Body of pancreas (tissue), 4 donors: ENCODE measurements at regions not wholly inside any gene's neighbourhood (a gene's known extent, or its start where the extent isn't known, plus 50 kb on each side); places are given as distances from the start of the nearest gene placed in this dataset.
"Not testable (repeated sequence)": the region's sequence is repeated elsewhere in the genome, so short reads cannot be mapped to it uniquely, and the experiment has no call there.

Source experiments
- ATAC-seq: fragments of 150-250 bp; one replicate; pipeline ENCODE4 v1.9.1; 2016
- DNase-seq, 4 donors: peaks; one replicate each; pipeline ENCODE4 v3.0.0-alpha.2; 2019
- H3K27ac ChIP-seq, 4 donors: fragments of 200-600 bp; sonication (generic); 1 replicate in 3 of 4; 2 replicates in 1 of 4; pipeline versions ENCODE4 v1.5.1 to v1.6.1; 2016 to 2019; ENCODE audit warnings: mild to moderate bottlenecking in 1 of 4, mixed read lengths in 1 of 4, moderate library complexity in 1 of 4
- H3K27me3 ChIP-seq, 2 donors: fragments of 200-600 bp; sonication (generic); one replicate each; pipeline ENCODE4 v1.6.0; 2016; ENCODE audit warnings: mild to moderate bottlenecking in 1 of 2
- H3K36me3 ChIP-seq, 2 donors: fragments of 200-600 bp; sonication (generic); replicated peaks in 1 of 2; 2 replicates each; pipeline ENCODE4 v1.5.1; 2016; ENCODE audit warnings: low read depth in 2 of 2; ENCODE audit not compliant: insufficient read depth in 1 of 2
- H3K4me1 ChIP-seq: fragments of 200-600 bp; sonication (generic); one replicate; pipeline ENCODE4 v1.6.0; 2016
- H3K4me3 ChIP-seq, 2 donors: fragments of 200-600 bp; sonication (generic); 1 replicate in 1 of 2; 2 replicates in 1 of 2; pipeline ENCODE4 v1.5.1; 2016 to 2019
- H3K9me3 ChIP-seq, 3 donors: fragments of 200-600 bp; sonication (generic); 1 replicate in 2 of 3; 2 replicates in 1 of 3; pipeline ENCODE4 v1.5.1; 2016
- CTCF ChIP-seq, 7 experiments: fragments of 450-650 bp in 4 of 7; fragments of 200-600 bp in 3 of 7; sonication (generic) in 3 of 7; IDR thresholded peaks; one replicate each; pipeline ENCODE4 v1.5.1; 2016 to 2019; ENCODE audit warnings: antibody characterized with exemption in 7 of 7
- POLR2A ChIP-seq, 3 donors: fragments of 450-650 bp; IDR thresholded peaks; one replicate each; pipeline ENCODE4 v1.6.1; 2016; ENCODE audit warnings: antibody characterized with exemption in 3 of 3, mild to moderate bottlenecking in 2 of 3
- WGBS, 2 donors: methylation state at CpG; one replicate each; pipeline ENCODE4 v1.1.5; 2017; 5-methylcytosine and 5-hydroxymethylcytosine counted together
- intact Hi-C: fragments of 100-400 bp; cut with DNase I; formaldehyde crosslinking; loops from one replicate; pipeline ENCODE4 v1.15.1; 2023

- no peaks in the 10 kb centered on the region for H3K36me3 ChIP-seq
- no peaks in the 10 kb centered on the region for H3K9me3 ChIP-seq
- H3K4me3 ChIP-seq, result no peak overlapping the region
- intact Hi-C loops, result no loop called here
- DNase-seq (no peak), ATAC-seq (no peak)
- H3K4me1 ChIP-seq, result no peaks in the 10 kb centered on the region
- H3K27me3 ChIP-seq, result no peaks in the 10 kb centered on the region
- WGBS, 2 donors, result 78 to 82% methylated on average over 1 of the region's 1 CpG
- no peak overlapping the region for H3K27ac ChIP-seq
- TF ChIP-seq CTCF (IDR thresholded peaks at IDR 0.05) (no peak), POLR2A (IDR thresholded peaks at IDR 0.05) (no peak)
These were observed 124.3 kb downstream of the CDRT15L2 start for GRCh38 chr17:20703781-20704180.

- H3K9me3 ChIP-seq, ATAC-seq, H3K4me1 ChIP-seq, DNase-seq, H3K4me3 ChIP-seq, H3K27ac ChIP-seq, intact Hi-C loops, H3K36me3 ChIP-seq, H3K27me3 ChIP-seq: not testable (repeated sequence)
- 30 to 59% methylated on average over 1 of the region's 1 CpG for WGBS, 2 donors
These were observed 125.7 kb downstream of the CDRT15L2 start for GRCh38 chr17:20705186-20705585.

- no peaks in the 10 kb centered on the region for H3K9me3 ChIP-seq
- H3K4me1 ChIP-seq, result no peaks in the 10 kb centered on the region
- H3K27ac ChIP-seq, result no peak overlapping the region
- no peak for DNase-seq
- ATAC-seq, result no peak
- TF ChIP-seq POLR2A (IDR thresholded peaks at IDR 0.05) (no peak), CTCF (IDR thresholded peaks at IDR 0.05) (no peak)
- no peaks in the 10 kb centered on the region for H3K27me3 ChIP-seq
- 65 to 66% methylated on average over 7 to 16 of the region's 16 CpGs for WGBS, 2 donors
- intact Hi-C loops, result no loop called here
- H3K36me3 ChIP-seq, result no peaks in the 10 kb centered on the region
- no peak overlapping the region for H3K4me3 ChIP-seq
These were observed 127.3 kb downstream of the CDRT15L2 start for GRCh38 chr17:20706751-20707373.

- DNase-seq, H3K4me3 ChIP-seq, H3K4me1 ChIP-seq, intact Hi-C loops, H3K27me3 ChIP-seq, H3K36me3 ChIP-seq, H3K9me3 ChIP-seq, H3K27ac ChIP-seq, ATAC-seq: not testable (repeated sequence)
- WGBS, 2 donors, result 57 to 63% methylated on average over 11 of the region's 11 CpGs
These were observed 129.3 kb downstream of the CDRT15L2 start for GRCh38 chr17:20708821-20709220.

GRCh38 chr17:20716481-20716880 is 137.0 kb downstream of the CDRT15L2 start:
- DNase-seq, intact Hi-C loops, H3K4me3 ChIP-seq, ATAC-seq, H3K4me1 ChIP-seq, H3K27ac ChIP-seq, H3K36me3 ChIP-seq, H3K9me3 ChIP-seq, H3K27me3 ChIP-seq: not testable (repeated sequence)
- 69 to 72% methylated on average over 3 of the region's 3 CpGs for WGBS, 2 donors

- H3K36me3 ChIP-seq, result no peaks in the 10 kb centered on the region
- H3K27me3 ChIP-seq, result no peaks in the 10 kb centered on the region
- intact Hi-C loops, result no loop called here
- H3K9me3 ChIP-seq, result no peaks in the 10 kb centered on the region
- H3K4me1 ChIP-seq, result no peaks in the 10 kb centered on the region
- H3K27ac ChIP-seq, result no peak overlapping the region
- WGBS, 2 donors, result 46 to 63% methylated on average over 5 of the region's 5 CpGs
- H3K4me3 ChIP-seq, result no peak overlapping the region
- ATAC-seq (no peak), DNase-seq (no peak)
- TF ChIP-seq CTCF (IDR thresholded peaks at IDR 0.05), result no peak
- no peak for TF ChIP-seq POLR2A (IDR thresholded peaks at IDR 0.05)
These were observed 141.6 kb downstream of the CDRT15L2 start for GRCh38 chr17:20721171-20721570.

GRCh38 chr17:20724391-20724790 is 144.9 kb downstream of the CDRT15L2 start:
- H3K27me3 ChIP-seq, H3K36me3 ChIP-seq, DNase-seq, H3K4me3 ChIP-seq, H3K9me3 ChIP-seq, intact Hi-C loops, H3K27ac ChIP-seq, ATAC-seq, H3K4me1 ChIP-seq: not testable (repeated sequence)
- WGBS, 2 donors, result 52 to 65% methylated on average over 1 of the region's 1 CpG

GRCh38 chr17:20727201-20727600 is 147.7 kb downstream of the CDRT15L2 start:
- H3K4me3 ChIP-seq, H3K4me1 ChIP-seq, H3K36me3 ChIP-seq, H3K9me3 ChIP-seq, DNase-seq, intact Hi-C loops, H3K27ac ChIP-seq, ATAC-seq, H3K27me3 ChIP-seq: not testable (repeated sequence)
- 47 to 55% methylated on average over 7 of the region's 7 CpGs for WGBS, 2 donors
